K562 (cell line): ENCODE measurements at regions not wholly inside any gene's neighbourhood (a gene's known extent, or its start where the extent isn't known, plus 50 kb on each side); places are given as distances from the start of the nearest gene placed in this dataset.

Source experiments
- CREB1 ChIP-seq, 2 experiments: sonication (generic) in 1 of 2; formaldehyde crosslinking in 1 of 2; IDR thresholded peaks; 2 replicates each; pipeline versions ENCODE4 v1.6.1 to v1.8.0; 2012 to 2022; ENCODE audit warnings: inconsistent platforms in 1 of 2, mild to moderate bottlenecking in 1 of 2, missing genetic modification reagents in 1 of 2, moderate library complexity in 1 of 2
- MED1 ChIP-seq: sonication (generic); formaldehyde crosslinking; IDR thresholded peaks from 2 replicates; pipeline ENCODE4 v1.8.1; 2023; ENCODE audit warnings: missing genetic modification reagents, borderline replicate concordance
- RUNX1 ChIP-seq: sonication (generic); IDR thresholded peaks from 2 replicates; pipeline ENCODE4 v1.6.1; 2016; ENCODE audit warnings: antibody characterized with exemption, low read depth
- SMAD1 ChIP-seq: fragments of 150-350 bp; IDR thresholded peaks from 2 replicates; pipeline ENCODE4 v1.6.1; 2014; ENCODE audit warnings: low read length, low read depth; ENCODE audit not compliant: partially characterized antibody
- ZNF224 ChIP-seq: sonication (generic); formaldehyde crosslinking; IDR thresholded peaks from 2 replicates; pipeline ENCODE4 v1.8.0; 2022; ENCODE audit warnings: mild to moderate bottlenecking, missing genetic modification reagents

- no peak for TF ChIP-seq CREB1 (IDR thresholded peaks at IDR 0.05)
- no peak for TF ChIP-seq CREB1 (CRISPR knock-in tag; IDR thresholded peaks at IDR 0.05)
- no peak for TF ChIP-seq ZNF224
- TF ChIP-seq RUNX1, result no peak
- no peak for TF ChIP-seq MED1
- no peak for TF ChIP-seq SMAD1
Observed at GRCh38 chr11:115787302-115787701, 283.1 kb upstream of the CADM1 start.
